ENCODE measurements at regions not wholly inside any gene's neighbourhood (a gene's known extent, or its start where the extent isn't known, plus 50 kb on each side); places are given as distances from the start of the nearest gene placed in this dataset.
A peak's percentile ranks its signal among the peaks of the same experiment; 100 is the strongest.
"Not testable (repeated sequence)": the region's sequence is repeated elsewhere in the genome, so short reads cannot be mapped to it uniquely, and the experiment has no call there.

DNA sequence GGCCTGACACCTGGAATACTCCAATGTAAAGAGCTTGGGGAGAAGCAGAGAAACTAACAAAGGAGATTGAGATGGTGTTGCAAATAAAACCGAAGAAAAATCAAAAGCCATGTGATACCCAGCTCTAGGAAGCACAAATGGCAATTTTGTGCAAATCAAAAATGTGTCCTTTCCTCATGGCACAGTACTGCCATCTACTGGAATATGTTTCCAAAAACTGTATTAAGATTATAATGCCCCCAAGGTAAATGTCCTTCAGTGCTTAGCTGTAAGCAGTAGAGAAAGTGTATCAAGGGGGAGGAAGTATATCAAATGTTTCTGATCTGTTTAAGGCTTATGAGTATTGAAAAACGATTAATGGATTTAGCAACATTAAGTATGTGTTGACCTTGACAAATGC lies 620.3 kb downstream of the ZWINT start:
- DNase-seq: peak; percentile 70

DNA sequence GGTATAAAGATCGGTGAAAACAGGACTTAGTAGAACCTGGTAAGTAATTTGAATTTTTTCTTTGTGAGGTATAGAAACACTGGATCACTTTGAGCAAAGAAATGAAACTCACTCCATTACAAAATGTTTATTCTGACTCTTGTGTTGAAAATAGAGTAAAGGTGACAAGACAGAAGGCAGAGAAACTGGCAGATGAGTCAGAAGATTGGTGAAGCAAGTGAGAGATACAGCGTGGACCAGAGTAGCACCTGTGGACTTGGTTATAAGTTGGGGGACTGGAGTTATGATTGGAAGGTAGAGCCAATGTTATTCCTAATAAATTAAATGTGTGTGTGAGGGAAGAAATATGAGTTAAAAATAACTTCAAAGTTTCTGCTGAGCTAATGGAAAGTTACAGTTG lies 620.9 kb downstream of the ZWINT start:
- no peak for DNase-seq

DNA sequence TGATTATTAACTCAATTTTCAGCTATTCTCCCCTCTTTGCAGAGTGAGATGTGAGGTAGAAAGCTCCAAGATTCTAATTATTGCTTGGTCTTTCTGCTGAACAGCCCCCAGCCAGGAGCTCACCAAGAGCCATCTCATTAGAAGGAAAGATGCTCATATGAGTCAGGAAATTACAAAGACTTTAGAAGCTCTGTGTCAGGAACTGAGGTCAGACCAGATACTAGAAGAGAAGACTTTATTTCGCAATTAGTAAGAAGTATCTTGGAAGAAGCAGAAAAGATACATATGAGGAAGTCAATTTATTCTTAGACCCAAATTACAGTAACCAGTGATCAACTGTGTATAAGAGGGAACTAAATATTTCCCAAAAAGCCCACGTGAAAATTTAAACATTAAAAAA lies 626.9 kb downstream of the ZWINT start:
- no peak for DNase-seq

DNA sequence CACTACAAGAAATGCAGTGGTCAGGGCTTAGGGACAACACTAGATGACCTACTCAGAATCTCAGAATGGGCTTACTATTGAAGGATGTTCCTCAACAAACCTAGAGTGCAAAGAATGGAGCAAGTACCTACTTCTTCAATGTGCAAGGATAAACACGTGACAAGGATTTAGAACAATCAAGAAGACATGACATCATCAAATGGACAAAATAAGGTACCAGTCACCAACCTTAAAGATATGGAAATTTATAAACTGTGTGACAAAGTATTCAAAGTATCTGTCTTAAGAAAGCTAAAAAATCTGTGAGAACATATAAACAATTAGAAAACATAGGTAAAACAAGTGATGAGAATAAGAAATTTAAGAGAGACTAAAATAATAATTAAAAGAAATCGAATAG lies 656.1 kb downstream of the ZWINT start:
- no peak for DNase-seq

DNA sequence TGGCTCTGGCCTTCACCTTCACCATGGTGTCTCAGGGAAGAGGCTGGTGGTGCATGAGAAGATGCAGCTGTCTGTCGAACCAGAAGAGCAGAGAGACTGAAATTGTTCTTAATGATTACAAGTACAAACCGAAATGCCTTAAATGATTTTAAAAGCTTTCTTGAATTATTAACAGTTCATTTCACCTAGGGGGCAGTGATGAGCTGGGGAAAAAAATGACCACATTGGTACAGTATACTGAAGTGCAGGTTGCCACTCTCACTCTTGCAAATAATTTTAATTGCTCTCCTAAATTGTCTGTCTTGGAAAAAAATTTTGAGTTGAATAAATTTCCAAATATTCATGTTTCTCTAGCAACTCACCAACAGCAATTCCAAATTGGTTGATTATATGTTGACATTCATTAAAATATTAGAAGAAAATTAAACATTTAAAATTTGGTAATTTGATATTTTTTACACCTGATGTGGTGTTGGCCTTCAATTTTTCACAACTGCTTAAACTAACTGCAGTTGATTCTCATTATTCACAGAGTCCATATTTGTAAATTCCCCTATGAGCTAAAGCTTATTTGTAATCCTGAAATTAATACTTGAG lies 692.6 kb downstream of the ZWINT start:
- DNase-seq: no peak

DNA sequence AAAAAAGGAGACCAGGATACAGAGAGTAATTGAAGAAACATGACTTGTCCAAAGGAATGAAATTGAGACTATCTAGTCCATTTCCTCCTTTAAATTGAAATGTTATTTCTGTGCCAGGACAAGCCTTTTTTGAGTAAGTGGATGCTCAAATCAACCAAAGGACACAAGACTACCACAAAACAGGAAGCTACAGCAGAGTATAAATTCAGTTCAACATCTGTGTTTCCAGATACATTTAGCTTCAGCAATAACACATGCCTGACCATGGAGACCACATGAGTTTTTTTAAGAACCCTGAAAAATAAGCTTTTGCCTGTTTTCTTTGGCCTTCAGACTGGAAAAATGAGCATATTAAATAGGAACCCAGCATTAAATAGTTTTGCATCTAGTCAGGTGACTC lies 707.5 kb downstream of the ZWINT start:
- DNase-seq: no peak

DNA sequence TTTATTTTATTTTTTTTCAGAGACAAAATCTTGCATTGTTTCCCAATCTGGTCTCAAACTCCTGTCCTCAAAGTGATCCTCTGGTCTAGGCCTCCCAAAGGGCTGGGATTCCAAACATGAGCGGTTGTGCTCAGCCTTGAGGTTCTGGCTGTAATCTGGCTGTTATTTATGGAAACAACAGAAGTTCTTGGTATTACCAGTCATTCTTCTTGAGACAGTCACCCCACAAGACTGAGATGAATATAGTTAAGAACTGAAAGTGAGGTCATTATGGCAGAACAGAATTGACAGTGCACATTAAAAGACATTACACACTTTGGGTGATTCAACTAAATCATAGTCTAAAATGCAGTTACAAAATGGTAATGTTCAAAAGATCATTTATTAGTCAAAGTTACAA lies 719.5 kb downstream of the ZWINT start:
- DNase-seq: no peak

DNA sequence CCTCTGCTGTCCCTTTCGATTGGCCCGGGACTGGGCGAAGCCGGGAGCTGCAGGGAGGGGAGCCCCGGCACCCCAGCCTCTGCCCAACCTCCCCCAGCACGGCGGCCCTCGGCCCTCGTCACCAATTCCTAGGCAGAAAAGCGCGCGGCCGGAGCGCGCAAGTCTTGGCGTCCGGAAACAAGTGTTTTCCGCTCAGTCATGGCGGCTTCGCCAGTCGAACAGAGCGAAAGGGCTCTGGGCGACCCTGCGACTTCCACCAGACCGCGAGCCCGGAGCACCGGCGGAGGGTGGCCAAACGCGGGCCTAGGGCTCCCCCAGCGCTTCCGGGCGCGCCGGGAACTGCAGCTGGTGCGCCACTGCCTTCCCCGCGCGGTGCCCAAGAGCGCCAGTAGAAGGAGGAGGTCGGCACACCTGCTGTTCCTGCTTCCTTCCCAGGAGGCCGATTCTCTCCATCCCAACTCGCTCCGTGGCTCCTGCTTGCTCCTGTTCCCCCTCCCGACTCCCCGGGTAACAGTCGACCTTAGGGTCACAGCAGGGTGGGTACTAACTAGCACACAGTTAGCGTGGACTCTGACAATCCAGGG lies 729.9 kb downstream of the ZWINT start:
- peak; percentile 79 for DNase-seq

DNA sequence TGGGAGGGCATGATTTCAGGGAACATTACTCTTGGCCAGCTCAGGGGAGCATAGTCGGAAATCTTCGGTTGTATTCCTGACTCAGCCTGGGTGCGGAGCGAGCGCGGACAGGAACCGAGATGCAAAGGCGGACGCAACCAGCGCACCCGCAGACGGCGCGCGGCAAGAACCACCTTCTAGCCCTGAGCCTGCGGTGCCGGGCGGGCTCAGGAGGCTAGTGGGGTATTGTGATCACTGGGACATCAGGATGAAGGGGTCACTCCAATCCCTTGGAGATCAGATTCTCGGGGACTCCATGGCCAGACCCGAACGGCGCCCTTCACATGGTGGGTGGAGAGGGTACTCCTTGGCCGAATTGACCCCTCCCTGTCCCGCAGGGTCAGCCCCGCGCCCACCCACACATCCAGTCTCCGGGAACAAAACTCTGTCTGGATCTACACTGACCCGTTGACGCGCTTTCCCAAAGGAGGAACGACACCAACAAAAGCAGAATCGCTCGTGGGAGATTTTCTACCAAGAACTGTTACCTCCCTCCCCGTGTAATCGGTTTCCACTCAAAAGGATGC lies 730.5 kb downstream of the ZWINT start:
- DNase-seq: no peak

DNA sequence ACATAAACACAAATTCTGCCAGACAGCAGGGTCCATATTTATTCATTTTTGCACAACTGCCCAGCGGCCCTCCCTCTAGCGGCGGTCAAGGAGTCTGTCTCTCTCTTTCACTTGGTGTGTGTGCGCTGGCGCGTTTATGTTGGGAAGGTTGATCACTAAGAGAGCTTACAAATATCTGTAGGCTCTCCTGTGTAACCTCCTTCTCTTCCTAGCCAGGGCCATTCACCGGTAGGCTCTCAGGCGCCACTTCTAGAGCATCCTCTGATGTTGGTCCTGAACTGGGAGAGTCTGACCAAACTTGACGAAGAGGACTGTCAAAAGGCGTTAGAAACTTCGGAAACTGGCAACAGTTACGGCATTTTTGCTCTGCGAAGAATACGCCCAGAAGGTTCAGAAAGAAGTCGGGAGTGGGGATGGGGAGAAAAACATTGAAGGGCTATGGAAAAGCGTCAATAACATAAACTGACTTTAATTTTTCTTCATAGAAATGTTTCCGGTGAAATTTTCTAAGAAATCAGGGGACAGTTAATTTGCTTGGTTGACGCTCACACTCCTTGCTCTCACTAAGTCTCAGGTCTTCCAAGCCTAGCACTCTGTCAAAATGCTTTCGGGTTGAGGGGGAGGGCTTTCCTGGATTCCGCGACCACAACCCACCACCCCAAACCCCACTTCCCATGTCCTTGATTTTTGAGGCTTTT lies 731.1 kb downstream of the ZWINT start:
- no peak for DNase-seq

DNA sequence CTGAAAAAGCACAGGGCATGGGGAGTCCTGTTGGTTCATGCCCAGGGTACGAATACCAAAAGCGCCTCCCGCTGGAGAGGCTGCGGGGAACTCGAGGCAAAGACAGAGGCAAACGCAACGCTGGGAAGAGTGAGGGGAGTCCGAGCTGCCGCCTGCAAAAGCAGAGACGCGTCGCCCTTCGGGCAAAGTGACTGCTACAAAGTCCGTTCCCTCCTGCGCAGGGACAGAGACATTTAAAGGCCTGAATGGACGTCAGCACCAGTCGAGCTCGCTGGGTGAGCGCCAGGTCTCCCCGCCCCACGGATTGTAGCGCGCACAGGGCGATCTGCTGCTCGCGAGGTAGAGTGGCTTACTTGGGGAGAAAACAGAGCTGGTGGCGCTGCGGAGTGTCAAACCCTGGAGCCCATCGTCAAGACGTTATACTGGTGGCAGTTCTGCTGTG lies 732.8 kb downstream of the ZWINT start:
- no peak for DNase-seq

DNA sequence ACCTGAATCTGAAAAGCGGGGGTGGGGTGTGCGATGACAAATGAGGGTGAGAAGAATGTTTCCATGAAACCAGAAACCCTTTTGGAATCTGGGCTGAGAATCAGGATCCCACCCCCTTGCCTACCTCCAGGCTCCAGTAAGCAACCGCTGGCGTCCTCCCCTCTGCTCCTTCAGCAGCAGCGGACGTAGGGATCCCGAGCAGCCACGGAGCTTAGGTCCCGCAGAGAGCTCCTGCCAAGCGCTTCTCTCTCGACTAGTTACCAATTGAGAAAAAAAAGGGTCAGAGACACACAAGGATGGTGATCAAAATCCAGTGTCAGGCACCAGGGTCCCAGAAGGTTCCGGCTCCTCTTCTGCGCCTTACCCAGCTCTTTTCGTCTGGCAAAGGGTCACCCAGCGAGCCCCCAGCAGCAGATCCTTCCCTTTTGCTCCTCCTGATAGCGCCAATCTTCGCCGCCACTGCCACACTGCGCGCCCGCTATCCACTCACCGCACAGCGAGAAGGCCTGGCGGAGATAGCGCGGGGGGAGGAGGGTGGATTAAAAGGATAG lies 733.5 kb downstream of the ZWINT start:
- DNase-seq: no peak

DNA sequence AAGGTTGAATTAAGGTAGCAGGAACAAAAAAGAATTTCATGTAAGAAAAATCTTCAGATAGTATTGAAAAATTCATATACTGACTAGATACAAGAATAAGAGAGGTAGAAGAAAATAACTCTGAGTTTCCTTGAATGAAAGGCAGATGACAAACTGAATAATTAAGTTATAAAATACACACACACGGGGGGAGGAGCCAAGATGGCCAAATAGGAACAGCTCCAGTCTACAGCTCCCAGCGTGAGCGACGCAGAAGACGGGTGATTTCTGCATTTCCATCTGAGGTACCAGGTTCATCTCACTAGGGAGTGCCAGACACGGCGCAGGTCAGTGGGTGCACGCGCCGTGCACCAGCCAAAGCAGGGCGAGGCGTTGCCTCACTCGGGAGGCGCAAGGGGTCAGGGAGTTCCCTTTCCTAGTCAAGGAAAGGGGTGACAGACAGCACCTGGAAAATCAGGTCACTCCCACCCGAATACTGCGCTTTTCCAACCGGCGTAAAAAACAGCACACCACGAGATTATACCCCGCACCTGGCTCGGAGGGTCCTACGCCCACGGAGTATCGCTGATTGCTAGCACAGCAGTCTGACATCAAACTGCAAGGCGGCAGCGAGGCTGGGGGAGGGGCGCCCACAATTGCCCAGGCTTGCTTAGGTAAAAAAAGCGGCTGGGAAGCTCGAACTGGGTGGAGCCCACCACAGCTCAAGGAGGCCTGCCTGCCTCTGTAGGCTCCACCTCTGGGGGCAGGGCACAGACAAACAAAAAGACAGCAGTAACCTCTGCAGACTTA lies 759.2 kb downstream of the ZWINT start:
- not testable (repeated sequence) for DNase-seq

DNA sequence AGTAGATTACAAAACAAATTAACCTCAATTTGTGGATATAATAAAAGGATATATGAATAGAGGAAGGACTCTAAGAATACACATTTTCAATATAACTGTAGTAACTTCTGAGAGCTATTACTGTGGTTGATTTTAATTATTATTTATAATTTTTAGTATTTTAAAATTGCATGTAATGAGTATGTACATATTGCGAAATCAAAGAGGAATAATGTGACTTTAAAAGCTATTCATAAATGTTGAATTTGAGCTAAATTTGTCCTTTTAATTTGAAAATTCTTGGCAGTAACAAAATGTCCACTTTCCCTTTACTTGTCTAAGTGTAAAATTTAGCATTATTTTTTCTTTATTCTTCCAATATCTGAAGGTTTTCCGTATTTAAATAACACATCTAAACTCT lies 750.6 kb upstream of the PCDH15 start:
- no peak for DNase-seq

DNA sequence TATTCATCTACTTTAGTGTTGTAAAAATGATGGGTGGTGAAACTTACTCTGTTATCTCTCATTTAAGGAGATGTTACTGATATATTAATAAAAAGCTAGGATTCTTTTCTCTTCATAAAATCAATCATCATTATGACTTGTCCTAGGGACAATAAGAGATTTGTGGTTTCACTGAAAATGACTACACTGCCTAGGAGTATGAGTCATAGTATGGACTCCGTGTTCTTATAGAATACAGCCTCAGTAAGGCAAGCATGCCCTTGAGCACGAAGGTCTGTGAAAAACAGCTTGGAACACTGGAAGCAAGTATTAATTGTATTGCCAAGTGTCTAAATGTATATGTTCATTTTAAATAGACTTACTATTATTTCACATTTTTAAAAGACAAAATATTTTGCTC lies 749.2 kb upstream of the PCDH15 start:
- no peak for DNase-seq

DNA sequence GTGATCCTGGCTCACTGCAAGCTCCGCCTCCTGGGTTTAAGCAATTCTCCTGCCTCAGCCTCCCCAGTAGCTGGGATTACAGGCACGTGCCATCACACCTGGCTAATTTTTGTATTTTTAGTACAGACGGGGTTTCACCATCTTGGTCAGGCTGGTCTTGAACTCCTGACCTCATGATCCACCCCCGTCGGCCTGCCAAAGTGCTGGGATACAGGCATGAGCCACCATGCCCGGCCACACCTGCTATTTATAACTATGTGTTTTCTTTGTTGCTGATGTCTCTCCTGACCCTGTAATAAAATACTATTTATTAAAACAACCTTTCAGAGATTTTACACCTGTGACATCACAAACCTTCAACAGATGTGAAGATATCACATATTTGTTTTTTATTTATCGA lies 736.5 kb upstream of the PCDH15 start:
- not testable (repeated sequence) for DNase-seq

DNA sequence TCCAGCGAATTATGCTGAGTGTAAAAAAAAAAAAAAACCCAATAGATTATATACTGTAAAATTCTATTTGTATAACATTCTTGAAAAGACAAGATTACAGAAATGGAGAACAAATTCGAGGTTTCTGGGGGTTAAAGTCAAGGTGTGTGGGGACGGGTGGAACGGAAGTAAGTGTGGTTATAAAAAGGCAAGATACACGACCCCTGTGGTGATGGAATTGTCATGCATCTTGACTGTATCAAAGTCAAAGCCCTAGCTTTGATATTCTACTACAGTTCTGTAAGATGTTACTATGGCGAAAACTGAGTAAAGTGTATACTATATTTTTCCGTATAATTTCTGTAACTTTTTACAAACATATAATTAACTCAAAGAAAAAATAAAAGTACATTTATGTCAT lies 718.2 kb upstream of the PCDH15 start:
- no peak for DNase-seq

DNA sequence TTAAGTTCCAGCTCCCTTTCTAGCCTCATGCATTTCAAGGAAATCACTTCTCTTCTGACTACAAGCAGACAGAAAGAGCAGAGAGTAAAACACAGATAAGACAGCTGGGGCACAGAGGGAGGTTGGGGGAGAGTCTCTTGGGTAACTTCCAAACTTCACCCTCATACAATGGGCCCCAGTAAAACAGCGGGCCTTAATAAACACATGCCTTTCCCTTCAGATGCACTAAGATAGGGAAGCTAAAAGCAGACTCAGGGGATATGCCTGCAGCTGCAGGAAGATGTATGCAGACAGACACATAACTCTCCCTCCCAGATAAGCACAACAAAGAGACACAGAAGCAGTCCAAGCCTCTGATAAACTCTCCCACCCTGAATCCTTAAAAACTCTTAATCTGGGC lies 717.4 kb upstream of the PCDH15 start:
- not testable (repeated sequence) for DNase-seq

DNA sequence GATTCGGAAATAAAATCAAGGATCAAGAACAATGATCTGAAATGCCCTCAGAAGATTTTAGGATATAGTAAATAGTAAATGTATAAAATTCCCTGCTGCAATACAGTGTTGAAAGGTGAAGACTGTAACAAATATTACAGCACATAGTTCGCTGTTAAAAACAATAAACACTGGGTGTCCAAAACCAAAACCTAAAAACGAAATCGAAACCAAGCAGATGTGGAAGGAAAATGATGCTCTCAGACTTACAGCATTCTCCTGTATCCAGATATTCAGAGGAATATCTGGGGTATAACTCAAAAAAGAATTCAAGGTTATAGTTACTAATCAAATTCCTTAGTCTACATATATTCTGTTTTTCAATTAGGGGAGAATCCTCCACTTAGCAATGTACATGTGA lies 708.1 kb upstream of the PCDH15 start:
- DNase-seq: no peak

DNA sequence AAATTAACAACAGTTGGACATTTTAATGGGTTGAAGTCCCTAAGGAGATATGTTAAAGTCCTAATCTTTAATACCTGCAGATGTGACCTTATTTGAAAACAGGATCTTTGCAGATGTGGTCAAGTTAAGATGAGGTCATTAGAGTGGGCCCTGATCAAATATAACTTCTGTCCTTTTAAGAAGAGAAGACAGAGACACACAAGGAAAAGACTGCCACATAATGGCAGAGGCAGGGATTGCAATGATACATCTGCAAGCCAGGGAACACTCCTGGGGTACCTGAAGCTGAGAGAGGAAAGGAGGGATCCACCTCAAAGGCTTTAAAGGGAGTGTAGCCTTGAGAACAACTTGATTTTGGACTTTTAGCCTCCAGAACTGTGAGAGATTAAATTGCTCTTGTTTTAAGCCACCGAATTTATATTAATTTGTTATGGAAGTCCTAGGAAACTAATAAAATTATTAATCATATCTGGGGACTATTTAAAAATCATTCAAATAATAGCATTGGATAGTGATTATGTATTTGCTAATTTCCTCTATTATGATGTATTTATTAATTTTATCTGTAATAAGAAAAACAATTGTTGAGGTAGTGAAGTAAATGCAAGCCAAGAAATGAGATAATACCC lies 700.0 kb upstream of the PCDH15 start:
- peak; percentile 9 for DNase-seq

DNA sequence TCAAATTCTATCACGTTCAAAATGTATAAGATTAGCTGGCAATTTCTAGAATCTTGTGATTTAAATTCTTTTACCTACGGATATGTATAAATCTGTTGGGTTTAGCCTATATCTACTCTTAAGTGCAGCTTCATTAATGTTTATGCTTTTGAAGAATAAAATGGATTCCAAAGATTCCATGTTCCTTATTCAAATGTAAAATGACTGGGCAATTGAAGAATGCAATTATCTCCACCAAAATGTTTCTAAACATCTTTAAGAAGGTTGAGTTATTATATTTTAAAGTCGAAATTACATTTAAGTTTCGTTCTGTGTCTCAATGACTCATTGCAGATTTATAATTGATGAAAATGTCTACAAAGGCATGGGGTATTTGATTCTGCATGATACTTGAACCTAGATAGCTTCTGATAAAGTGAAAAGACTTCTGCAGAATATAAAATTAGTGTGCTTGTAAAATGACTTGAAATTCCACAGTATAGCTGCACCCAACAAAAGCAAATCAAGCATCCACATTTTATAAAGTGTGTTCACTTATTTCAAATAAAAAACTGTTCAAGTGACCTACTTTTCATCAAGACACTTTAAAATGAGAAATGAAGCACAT lies 697.0 kb upstream of the PCDH15 start:
- no peak for DNase-seq

DNA sequence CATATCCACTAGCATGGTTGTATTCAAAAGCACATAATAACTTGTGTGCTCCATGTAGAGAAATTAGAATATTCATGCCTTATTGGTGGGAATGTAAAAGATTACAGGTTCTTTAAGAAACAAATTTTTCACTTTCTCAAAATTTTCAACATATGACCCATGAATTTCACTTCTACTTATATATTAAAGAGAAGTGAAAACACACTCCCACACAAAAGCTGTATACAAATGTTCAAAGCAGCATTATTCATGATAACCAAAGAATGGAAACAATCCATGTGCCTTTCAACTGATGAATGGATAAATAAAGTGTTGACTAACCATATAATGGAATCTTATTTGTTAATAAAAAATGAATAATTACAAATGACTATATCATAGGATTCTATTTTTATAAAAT lies 694.5 kb upstream of the PCDH15 start:
- no peak for DNase-seq
